IMR-90 (cell line): ENCODE measurements at regions not wholly inside any gene's neighbourhood (a gene's known extent, or its start where the extent isn't known, plus 50 kb on each side); places are given as distances from the start of the nearest gene placed in this dataset.
"Not testable (repeated sequence)": the region's sequence is repeated elsewhere in the genome, so short reads cannot be mapped to it uniquely, and the experiment has no call there.

Source experiments
- ATAC-seq: fragments of 200-7000 bp; cut with Tn5 transposase; 2 replicates; pipeline ENCODE4 v1.9.1; 2020; ENCODE audit warnings: low read depth, mild to moderate bottlenecking, moderate library complexity
- BruUV-seq: library from RNA; stranded (reverse); fragments of 400-500 nt; replicated peaks from 2 replicates; lab custom pipeline; 2021; lab: Mats Ljungman, UMichigan
- CTCF ChIA-PET: fragments of 300-600 bp; formaldehyde crosslinking; extraction: SDS; loops from one replicate; lab custom pipeline; 2021; ENCODE audit warnings: antibody characterized with exemption; lab: Yijun Ruan, JAX
- POLR2A ChIA-PET: fragments of 300-600 bp; sonication (Branson Sonifier 250); formaldehyde crosslinking; loops from one replicate; lab custom pipeline; 2022; ENCODE audit warnings: antibody characterized with exemption; ENCODE audit not compliant: unreplicated experiment; lab: Charles Lee
- DNase-seq: peaks from one replicate; pipeline ENCODE4 v3.0.0; 2013
- H2AFZ ChIP-seq: replicated peaks from 2 replicates; pipeline ENCODE3; 2013; ENCODE audit warnings: low read length, mild to moderate bottlenecking; ENCODE audit not compliant: poor library complexity
- H2AK5ac ChIP-seq: 2 replicates; pipeline ENCODE4 v1.6.1; 2013; ENCODE audit warnings: low read depth, low read length, inconsistent platforms
- H2AK9ac ChIP-seq: replicated peaks from 2 replicates; pipeline ENCODE3; 2013; ENCODE audit warnings: mild to moderate bottlenecking, low read depth, low read length, moderate library complexity; ENCODE audit not compliant: poor library complexity
- H2BK120ac ChIP-seq: 2 replicates; pipeline ENCODE4 v1.6.1; 2013; ENCODE audit warnings: low read depth, low read length, inconsistent platforms
- H2BK15ac ChIP-seq: 3 replicates; pipeline ENCODE4 v1.6.1; 2013; ENCODE audit warnings: low read depth, low read length, inconsistent platforms
- H2BK20ac ChIP-seq: 2 replicates; pipeline ENCODE4 v1.6.1; 2013; ENCODE audit warnings: low read depth, mild to moderate bottlenecking, inconsistent platforms, low read length, moderate library complexity
- H2BK5ac ChIP-seq: 2 replicates; pipeline ENCODE4 v1.6.1; 2013; ENCODE audit warnings: mild to moderate bottlenecking, low read depth, low read length, inconsistent platforms; ENCODE audit not compliant: poor library complexity, severe bottlenecking
- H3K14ac ChIP-seq: replicated peaks from 2 replicates; pipeline ENCODE4 v1.6.1; 2013; ENCODE audit warnings: low read depth, low read length, inconsistent platforms
- H3K18ac ChIP-seq: 2 replicates; pipeline ENCODE4 v1.6.1; 2013; ENCODE audit warnings: low read depth, low read length, control low read depth
- H3K23ac ChIP-seq: 2 replicates; pipeline ENCODE4 v1.6.1; 2013; ENCODE audit warnings: low read depth, low read length, inconsistent platforms
- H3K27ac ChIP-seq: 2 replicates; pipeline ENCODE4 v1.5.1; 2013; ENCODE audit warnings: mild to moderate bottlenecking, control low read depth, low read length; ENCODE audit not compliant: insufficient read depth
- H3K27me3 ChIP-seq: 2 replicates; pipeline ENCODE4 v1.6.1; 2013; ENCODE audit warnings: low read length; ENCODE audit not compliant: control insufficient read depth, insufficient read depth
- H3K36me3 ChIP-seq: 2 replicates; pipeline ENCODE4 v1.6.1; 2013; ENCODE audit warnings: low read length, mixed read lengths; ENCODE audit not compliant: control insufficient read depth, insufficient read depth
- H3K4ac ChIP-seq: 2 replicates; pipeline ENCODE4 v1.6.1; 2013; ENCODE audit warnings: low read depth, low read length, inconsistent platforms
- H3K4me1 ChIP-seq: 2 replicates; pipeline ENCODE4 v1.6.1; 2013; ENCODE audit warnings: low read length, mixed read lengths; ENCODE audit not compliant: control insufficient read depth, insufficient read depth
- H3K4me2 ChIP-seq: 2 replicates; pipeline ENCODE4 v1.6.1; 2013; ENCODE audit warnings: low read depth, mild to moderate bottlenecking, control low read depth, low read length, moderate library complexity
- H3K4me3 ChIP-seq: 2 replicates; pipeline ENCODE4 v1.5.1; 2013; ENCODE audit warnings: low read depth, mild to moderate bottlenecking, control low read depth, low read length, moderate library complexity; ENCODE audit not compliant: insufficient read depth
- H3K56ac ChIP-seq: 2 replicates; pipeline ENCODE4 v1.6.1; 2013; ENCODE audit warnings: low read length, inconsistent platforms; ENCODE audit not compliant: insufficient read depth; ENCODE audit errors: extremely low read depth
- H3K79me1 ChIP-seq, 2 experiments: 2 replicates each; pipeline ENCODE4 v1.6.1; 2013; ENCODE audit warnings: low read length in 2 of 2, inconsistent platforms in 1 of 2, low read depth in 1 of 2
- H3K9ac ChIP-seq: 2 replicates; pipeline ENCODE4 v1.6.1; 2013; ENCODE audit warnings: low read depth, low read length, control low read depth
- H3K9me1 ChIP-seq: 2 replicates; pipeline ENCODE4 v1.6.1; 2013; ENCODE audit warnings: low read length, inconsistent platforms; ENCODE audit not compliant: insufficient read depth
- H3K9me3 ChIP-seq: 2 replicates; pipeline ENCODE4 v1.6.1; 2013; ENCODE audit warnings: low read length; ENCODE audit not compliant: control insufficient read depth, insufficient read depth
- H4K20me1 ChIP-seq: 2 replicates; pipeline ENCODE4 v1.6.1; 2013; ENCODE audit warnings: low read length, inconsistent platforms; ENCODE audit not compliant: insufficient read depth
- H4K5ac ChIP-seq: 2 replicates; pipeline ENCODE4 v1.6.1; 2013; ENCODE audit warnings: mild to moderate bottlenecking, low read depth, low read length, control low read depth
- H4K8ac ChIP-seq, 2 experiments: 2 replicates each; pipeline ENCODE4 v1.6.1; 2013; ENCODE audit warnings: low read depth in 2 of 2, low read length in 2 of 2, control low read depth in 1 of 2, inconsistent platforms in 1 of 2
- H4K91ac ChIP-seq: 2 replicates; pipeline ENCODE4 v1.6.1; 2013; ENCODE audit warnings: low read depth, low read length, inconsistent platforms; ENCODE audit not compliant: insufficient read depth
- WGBS, 2 experiments: methylation state at CpG; one replicate each; pipeline versions ENCODE4 v1.1.5 to v1.1.7; 2013; ENCODE audit warnings: missing lambda C conversion rate in 2 of 2; ENCODE audit not compliant: insufficient read length in 1 of 2; ENCODE audit errors: extremely low coverage in 2 of 2; 5-methylcytosine and 5-hydroxymethylcytosine counted together
- dilution Hi-C: fragments of 300-500 bp; cut with HindIII; formaldehyde crosslinking; loops from one replicate; pipeline ENCODE4 v1.14.3; 2018; ENCODE audit warnings: low sequenced_read_pairs; ENCODE audit not compliant: unreplicated experiment
- in situ Hi-C: fragments of 300-500 bp; cut with MboI; formaldehyde crosslinking; loops from 3 replicates; pipeline ENCODE4 v1.14.3; 2019; ENCODE audit warnings: low sequenced_read_pairs, inconsistent platforms, mixed read lengths
- intact Hi-C: fragments of 100-400 bp; cut with micrococcal nuclease; formaldehyde crosslinking; loops from 2 replicates; pipeline ENCODE4 v1.10.0; 2022

DNA sequence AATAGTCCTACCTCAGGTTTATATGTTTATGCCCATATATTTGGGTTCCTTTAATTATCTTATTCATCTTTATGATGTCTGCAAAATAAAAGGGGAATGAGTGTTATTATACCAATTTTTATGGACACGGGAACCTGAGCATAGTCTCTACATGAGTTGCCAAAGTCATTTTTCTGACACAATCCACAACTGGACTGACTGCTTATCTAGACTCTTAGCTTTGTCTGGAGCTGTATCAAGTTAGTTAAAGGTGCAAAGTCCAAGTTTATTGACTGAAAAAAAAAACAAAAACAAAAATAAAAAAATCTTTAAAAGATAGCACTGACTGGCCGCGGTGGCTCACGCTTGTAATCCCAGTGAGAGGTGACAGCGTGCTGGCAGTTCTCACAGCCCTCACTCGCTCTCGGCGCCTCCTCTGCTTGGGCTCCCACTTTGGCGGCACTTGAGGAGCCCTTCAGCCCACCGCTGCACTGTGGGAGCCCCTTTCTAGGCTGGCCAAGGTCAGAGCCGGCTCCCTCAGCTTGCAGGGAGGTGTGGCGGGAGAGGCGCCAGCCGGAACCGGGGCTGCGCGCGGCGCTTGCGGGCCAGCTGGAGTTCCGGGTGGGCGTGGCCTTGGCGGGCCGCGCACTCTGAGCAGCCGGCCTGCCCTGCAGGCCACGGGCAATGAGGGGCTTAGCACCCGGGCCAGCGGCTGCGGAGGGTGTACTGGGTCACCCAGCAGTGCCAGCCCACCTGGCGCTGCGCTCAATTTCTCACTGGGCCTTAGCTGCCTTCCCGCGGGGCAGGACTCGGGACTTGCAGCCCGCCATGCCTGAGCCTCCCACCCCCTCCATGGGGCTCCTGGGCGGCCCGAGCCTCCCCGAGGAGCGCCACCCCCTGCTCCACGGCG is 116.6 kb upstream of the MBNL1 start:
- ATAC-seq, H3K14ac ChIP-seq, H2AK9ac ChIP-seq, H4K91ac ChIP-seq, H4K20me1 ChIP-seq, H3K4ac ChIP-seq, H2BK5ac ChIP-seq, H3K18ac ChIP-seq, H3K79me1 ChIP-seq, H2AFZ ChIP-seq, H4K5ac ChIP-seq, in situ Hi-C loops, H3K4me1 ChIP-seq, H2BK120ac ChIP-seq, H2BK15ac ChIP-seq, H3K36me3 ChIP-seq, H3K4me3 ChIP-seq, POLR2A ChIA-PET, H4K8ac ChIP-seq, BruUV-seq, H3K27ac ChIP-seq, H3K9me1 ChIP-seq, H2AK5ac ChIP-seq, intact Hi-C loops, H3K9me3 ChIP-seq, H3K9ac ChIP-seq, dilution Hi-C loops, H3K56ac ChIP-seq, H3K27me3 ChIP-seq, H3K4me2 ChIP-seq, H2BK20ac ChIP-seq, DNase-seq, H3K23ac ChIP-seq: not testable (repeated sequence)
- CTCF ChIA-PET, result interaction anchor here (0.6 kb wide), 1 partner anchor 361 kb away, joined by 4 read pairs; no protein-coding TSS in a partner anchor
- 100% methylated on average over 5 of the region's 42 CpGs; no CpG with 5 or more reads in 1 of the 2 experiments for WGBS, 2 experiments

DNA sequence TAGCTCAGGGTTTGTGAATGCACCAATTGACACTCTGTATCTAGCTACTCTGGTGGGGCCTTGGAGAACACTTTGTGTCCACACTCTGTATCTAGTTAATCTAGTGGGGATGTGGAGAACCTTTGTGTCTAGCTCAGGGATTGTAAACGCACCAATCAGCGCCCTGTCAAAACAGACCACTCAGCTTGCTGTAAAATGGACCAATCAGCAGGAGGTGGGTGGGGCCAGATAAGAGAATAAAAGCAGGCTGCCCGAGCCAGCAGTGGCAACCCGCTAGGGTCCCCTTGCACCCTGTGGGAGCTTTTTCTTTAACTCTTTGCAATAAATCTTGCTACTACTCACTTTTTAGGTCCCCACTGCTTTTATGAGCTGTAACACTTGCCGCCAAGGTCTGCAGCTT is 115.6 kb upstream of the MBNL1 start:
- in situ Hi-C loops, H3K4ac ChIP-seq, dilution Hi-C loops: not testable (repeated sequence)

More for the DNA sequence above, 115.6 kb upstream of the MBNL1 start:
- H3K9me3 ChIP-seq, H3K9me1 ChIP-seq, H2BK15ac ChIP-seq, H4K91ac ChIP-seq, H2AK9ac ChIP-seq, DNase-seq, H2AK5ac ChIP-seq, H2BK20ac ChIP-seq, H3K36me3 ChIP-seq, H4K20me1 ChIP-seq, CTCF ChIA-PET, H3K4me1 ChIP-seq, H3K18ac ChIP-seq, H3K27ac ChIP-seq, intact Hi-C loops, H4K8ac ChIP-seq, H3K14ac ChIP-seq, POLR2A ChIA-PET, H3K9ac ChIP-seq, H3K4me3 ChIP-seq, H3K56ac ChIP-seq, H2AFZ ChIP-seq, H3K4me2 ChIP-seq, H3K23ac ChIP-seq, H4K5ac ChIP-seq, BruUV-seq, ATAC-seq, H3K27me3 ChIP-seq, H2BK120ac ChIP-seq, H3K79me1 ChIP-seq, H2BK5ac ChIP-seq: not testable (repeated sequence)
- WGBS, 2 experiments, result 100% methylated on average over 1 of the region's 5 CpGs; no CpG with 5 or more reads in 1 of the 2 experiments
